HG02571 (cell line): ENCODE measurements at regions not wholly inside any gene's neighbourhood (a gene's known extent, or its start where the extent isn't known, plus 50 kb on each side); places are given as distances from the start of the nearest gene placed in this dataset.

Experiments used
- ATAC-seq: cut with Tn5 transposase; IDR thresholded peaks from one replicate; pipeline ENCODE4 v1.9.1; 2021; ENCODE audit warnings: mild to moderate bottlenecking, moderate library complexity; ENCODE audit not compliant: unreplicated experiment

DNA sequence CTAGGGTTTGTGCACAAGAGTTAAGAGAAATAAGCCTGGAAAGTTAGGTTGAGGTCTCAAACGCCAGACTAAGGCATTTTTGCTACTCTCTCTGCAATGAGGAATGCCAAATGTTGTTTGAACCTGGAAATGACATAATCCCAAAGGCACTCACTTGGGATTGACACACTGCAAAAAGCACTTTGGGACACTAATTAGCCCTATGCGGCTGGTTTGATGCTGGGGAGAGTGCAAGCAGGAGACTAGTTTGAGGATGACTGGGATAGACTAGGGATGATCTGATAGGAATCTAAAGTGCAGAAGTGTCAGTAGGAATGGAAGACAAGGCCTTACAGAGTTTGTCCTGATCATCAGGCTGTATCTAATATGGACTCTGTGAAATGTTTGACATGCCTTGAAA lies 469.0 kb downstream of the SLC4A3 start:
- no peak for ATAC-seq

DNA sequence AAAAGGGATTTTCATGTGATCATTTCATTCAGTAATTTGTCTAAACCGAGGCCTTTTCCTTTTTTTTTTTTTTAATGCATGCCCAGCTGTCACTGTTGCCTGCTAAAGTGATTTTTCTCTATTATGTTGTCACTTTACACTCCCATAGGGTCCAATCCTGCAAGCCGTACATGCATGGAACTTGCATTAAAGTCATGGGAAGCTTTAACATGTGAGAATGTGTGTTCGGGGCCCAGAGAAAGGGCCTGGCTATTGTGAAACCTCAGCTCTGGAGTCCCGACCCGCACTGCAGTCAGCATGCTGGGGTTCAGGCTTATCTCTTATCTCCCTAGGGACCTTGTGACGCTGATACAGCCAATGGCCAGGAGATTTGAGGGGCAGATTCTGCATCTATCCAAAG lies 474.6 kb downstream of the SLC4A3 start:
- no peak for ATAC-seq

DNA sequence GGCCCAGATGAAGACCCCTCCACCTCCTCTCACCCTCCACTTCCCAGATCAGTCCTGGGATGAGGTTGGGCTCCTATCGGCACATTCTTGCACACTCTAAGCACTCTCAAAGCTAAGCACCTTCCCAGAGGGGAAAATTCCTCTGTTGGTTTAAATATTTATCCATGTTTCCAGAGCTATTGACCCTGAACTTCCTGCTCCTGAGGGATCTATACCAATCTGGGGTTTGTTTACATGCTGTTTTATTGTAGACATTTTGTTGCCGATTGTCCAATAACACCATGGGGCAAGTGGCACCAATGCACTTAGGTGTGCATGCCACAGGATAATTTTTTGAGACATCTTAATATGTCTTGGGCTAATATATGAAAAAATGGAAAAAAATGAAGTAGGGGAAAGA lies 476.2 kb downstream of the SLC4A3 start:
- ATAC-seq = no peak

DNA sequence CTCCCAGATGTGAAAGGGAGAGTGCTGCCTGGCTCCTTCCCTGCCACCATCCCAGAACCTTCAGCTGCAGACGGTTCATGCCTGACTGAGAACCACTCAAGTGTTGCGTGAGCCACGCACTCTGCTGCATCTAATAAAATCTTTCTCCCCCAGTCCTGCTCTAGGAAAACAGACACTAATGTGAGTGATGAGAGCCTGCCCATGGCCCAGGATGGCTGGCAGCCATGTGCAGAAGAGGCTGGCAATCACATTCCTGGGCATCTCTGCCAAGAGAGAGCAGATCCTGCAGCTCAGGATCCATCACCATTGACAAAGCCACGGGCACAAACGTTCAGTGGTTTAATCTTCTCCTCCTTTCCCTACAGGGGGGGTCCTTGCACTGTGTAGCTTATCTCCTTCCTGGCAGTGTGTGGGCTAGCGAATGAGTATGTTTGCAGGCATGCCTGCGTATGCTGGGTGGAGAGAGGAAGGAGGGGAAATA lies 477.5 kb downstream of the SLC4A3 start:
- no peak for ATAC-seq

DNA sequence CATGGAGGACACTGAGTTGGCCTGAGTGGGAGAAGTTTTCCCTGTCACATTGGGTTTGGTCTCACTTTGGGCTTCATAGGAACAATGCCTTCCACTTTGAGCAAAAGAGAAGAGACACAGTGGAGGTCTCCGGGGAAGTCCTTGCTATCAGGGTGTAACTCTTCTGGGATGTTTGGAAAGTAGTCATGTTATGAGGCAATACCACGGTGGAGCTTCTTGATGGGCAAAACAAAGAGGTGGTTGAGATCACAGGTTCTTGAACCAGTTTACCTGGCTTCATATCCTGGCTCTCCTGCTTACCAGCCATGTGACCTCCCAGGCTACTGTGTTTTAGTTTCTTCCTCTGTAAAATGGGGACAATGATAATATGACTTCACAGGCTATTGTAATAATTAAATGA lies 478.6 kb downstream of the SLC4A3 start:
- ATAC-seq = no peak

DNA sequence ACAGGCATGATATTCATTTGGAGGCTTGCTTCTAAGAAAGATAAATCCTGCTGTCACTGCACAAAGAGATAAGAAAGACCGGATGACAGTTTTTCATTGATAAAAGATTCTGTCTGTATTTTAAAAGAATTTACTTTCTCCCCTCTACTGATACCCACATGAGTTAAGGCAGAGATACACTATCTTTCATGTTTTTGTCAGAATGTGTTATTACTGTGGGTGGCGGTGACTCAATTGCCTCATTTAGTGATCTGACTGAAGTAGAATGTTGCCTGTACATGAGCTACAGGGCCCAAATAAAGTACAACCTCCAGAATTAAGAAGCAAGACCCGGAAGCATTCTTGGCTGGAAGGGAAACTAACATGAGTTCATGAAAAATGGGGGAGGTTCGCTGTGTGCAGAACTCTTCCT lies 480.0 kb downstream of the SLC4A3 start:
- no peak for ATAC-seq

DNA sequence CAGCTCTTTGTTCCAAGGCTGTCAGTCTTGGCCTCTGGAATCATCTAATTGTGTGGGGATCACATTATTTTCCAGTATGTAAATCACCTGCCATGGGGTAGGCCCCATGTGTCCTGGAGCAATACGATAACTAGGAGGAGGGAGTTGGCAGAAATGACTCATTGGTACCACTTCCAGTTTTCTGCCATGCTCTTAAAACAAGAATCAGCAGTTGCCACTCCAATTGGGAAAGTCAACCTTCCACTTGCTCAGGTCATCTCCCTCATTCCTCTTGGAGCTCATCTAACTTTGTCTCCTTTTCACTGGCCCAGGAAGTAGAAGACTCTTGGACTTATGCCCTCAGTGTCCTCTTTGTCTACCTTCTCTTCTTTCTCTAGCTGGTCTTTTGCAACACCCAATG lies 487.0 kb downstream of the SLC4A3 start:
- ATAC-seq = no peak

DNA sequence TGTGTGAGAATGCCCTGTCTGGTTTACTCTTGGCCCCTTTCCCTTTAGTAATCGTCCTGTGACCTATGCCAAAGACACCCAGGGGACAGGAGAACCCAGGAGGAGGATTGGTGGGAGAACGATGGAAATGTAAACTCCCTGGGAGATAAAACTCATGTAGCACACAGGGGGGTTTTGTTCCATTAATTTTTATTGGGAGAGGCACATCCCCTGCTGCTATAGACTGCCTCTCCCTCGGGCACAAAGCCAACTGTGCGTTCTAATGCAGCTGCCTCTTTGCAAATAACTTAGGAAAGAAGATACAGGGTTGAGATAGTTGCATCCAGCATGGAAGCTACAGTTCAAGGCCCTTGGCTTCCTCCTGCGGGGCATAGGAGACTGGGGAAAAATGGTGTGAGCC lies 489.6 kb downstream of the SLC4A3 start:
- ATAC-seq = no peak

DNA sequence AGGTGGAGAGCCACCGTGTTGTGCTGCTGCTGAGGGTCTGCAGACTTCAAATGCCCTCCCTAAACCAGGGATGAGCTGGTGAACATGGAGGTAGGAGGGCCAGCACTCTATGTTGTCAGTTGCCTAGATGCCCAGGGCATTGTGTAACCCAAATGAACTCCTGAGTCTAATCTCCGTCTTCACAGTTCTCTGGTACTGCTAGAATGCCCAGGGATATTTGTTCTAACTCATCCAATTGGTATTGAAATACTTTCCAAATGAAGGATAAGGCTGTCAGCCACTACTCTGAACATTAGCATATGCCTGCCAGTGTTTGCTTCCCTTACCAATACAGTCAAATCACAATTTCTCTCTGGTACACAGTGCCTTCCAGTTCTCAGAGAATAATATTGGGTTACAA lies 492.6 kb downstream of the SLC4A3 start:
- no peak for ATAC-seq

DNA sequence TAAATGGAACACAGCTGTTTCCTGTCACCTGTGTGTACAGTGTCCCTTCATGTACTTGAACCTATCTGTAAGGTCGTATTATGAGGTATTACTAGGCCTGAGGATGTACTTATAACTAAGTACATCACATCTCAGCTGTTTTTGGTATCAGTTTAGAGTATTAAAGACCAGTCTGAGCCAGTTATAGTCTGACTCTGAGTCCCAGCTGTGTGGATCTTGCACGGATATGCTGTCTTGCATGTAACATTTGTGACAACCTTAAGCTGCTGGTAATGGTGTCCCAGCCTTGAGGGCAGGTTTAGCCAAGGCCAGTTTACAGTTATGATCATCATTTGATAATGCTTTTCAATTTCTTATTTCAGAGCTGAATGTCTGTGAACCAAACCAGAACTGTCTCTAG lies 496.3 kb downstream of the SLC4A3 start:
- no peak for ATAC-seq

DNA sequence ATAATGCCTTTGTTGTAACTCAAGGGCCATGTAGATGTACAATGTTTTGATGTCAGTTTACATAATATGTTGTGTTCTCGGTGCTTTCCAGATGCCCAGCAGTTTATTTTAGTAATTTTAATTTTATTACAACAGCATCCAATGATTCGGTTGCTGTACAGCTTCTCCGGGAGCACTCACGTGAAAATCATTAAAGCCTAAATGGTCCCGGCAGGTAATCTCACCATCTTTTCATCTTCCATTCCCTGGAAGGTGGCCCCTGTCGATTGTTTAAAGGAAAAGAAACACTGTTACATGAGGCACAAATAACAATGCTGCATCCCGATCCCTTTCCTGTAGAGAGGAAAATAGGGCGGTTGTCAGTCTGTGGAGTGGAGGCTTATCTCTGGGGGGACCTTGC lies 498.1 kb downstream of the SLC4A3 start:
- ATAC-seq = no peak

DNA sequence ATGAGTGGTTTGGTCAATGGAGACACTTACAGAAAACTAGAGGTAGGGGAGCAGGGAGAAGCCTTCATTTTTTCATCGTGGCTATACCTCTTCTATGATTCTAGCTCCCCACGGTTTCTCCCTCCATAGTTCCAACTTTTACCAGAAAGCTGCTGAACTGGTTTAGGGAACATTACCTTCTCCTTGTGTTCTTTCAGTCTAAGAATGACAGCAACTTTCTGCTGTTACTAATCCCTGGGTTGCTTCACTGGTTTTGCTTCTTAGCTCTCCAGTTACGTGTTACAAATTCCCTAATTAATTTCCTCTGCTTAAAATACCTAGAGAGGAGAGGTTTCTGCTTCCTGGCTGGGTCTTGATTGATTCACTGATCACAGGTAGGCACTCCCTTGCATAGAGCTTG lies 499.9 kb downstream of the SLC4A3 start:
- no peak for ATAC-seq

DNA sequence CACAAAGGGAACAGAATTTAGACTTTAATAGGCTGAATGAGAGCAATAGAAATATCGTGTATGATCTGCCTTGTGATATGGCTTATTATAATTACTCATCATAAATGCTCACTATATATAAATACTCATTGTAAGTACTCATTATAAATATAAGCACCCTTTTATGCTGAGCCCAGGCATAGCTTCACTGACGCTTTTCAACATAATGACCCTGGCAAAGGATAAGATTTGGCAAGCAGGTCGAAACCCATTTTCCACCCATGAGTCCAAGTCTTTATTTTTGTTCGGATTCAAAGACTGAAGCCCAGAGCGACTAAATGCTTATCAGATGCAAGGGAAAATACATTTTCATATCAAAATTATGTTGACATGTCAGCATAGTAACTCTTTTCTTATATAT lies 500.4 kb downstream of the SLC4A3 start:
- no peak for ATAC-seq

DNA sequence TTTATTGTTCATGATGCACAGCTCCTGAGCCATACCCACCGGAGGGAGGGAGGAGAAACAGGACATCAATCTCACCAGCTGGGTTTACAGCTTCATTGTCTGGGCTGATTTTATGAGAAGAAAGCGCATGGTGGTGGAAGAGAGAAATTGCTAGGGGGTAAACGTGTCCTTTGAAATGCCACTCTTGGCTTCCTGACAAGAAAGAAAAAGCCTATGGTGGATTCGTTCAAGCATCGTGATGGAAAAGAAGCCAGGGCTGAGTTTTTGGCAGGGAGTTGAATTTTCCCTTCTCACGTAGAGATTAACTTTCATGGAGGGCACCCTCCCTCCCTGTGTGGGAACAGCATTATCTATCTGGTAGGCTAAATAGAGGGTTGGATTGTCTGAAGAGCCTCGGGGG lies 502.0 kb downstream of the SLC4A3 start:
- no peak for ATAC-seq

DNA sequence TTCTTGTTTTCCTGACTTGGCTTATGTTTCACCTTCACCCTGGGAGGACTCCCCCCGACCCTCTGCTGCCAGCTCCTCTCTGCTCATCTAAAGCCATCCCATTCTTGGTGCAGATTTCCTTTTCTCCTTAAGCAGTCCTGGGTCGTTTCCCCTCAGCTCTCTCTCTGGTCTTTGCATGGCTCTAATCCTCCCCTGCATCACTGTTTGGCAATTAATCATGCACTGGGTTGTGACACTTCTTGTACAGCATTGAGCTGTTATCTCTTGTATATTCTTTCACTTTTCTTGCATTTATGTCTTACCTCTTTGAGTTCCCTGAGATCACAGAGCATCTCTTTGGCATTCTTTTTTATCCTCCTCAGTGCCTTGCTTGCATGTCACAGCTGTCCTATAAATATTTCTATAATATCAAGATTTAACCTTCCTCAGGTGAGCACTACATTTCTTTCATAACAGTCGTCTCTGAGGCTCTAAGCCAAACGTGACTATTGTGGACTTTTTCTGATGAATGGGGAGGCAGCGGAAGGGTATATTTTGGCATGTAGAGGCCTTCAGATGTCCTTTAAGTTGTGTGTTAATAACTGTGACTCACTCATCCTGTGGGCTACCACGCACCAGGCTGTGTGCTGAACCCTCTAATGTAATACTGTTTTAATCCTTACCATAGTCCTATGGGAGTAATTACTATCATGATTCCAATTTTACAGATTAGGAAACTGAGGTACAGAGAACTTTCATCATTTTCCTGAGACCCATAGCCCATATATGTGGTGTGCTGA lies 507.5 kb downstream of the SLC4A3 start:
- no peak for ATAC-seq

DNA sequence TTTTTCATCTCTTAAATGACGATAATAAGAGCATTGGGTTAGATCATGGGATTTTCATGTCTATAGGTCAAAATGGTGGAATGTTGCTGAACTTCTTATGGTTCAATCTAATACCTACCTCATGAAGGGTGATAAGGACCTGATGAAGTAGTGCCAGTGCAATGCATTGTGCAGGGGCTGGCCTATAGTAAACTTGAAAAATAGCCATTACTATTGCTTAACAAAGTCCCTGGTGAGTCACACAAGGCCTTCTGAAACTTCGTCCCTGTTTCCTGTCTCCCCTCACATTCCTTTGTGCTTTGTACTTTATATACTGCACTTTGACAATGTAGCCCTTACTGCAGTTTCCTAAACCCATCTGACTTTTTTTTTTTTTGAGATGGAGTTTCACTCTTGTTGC lies 515.9 kb downstream of the SLC4A3 start:
- ATAC-seq = no peak

DNA sequence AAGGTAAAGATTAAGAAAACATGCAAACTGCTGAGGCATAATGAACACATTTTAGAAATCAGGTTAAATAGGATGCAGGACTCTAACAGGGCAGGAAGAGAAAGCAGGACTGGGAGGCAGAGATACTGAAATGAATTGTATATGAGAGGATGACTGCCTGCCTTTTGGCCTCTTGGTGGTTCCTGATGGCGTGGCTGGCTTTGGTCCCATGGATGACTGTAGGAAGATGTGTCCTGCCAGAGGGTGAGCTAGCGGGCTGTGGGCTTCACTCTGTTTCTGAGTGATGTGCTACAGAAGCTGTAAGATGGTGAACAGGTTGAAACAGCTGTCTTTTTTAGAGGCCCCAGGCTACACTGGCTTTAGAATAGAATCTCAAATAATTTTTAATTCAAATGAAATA lies 517.0 kb downstream of the SLC4A3 start:
- ATAC-seq = no peak

DNA sequence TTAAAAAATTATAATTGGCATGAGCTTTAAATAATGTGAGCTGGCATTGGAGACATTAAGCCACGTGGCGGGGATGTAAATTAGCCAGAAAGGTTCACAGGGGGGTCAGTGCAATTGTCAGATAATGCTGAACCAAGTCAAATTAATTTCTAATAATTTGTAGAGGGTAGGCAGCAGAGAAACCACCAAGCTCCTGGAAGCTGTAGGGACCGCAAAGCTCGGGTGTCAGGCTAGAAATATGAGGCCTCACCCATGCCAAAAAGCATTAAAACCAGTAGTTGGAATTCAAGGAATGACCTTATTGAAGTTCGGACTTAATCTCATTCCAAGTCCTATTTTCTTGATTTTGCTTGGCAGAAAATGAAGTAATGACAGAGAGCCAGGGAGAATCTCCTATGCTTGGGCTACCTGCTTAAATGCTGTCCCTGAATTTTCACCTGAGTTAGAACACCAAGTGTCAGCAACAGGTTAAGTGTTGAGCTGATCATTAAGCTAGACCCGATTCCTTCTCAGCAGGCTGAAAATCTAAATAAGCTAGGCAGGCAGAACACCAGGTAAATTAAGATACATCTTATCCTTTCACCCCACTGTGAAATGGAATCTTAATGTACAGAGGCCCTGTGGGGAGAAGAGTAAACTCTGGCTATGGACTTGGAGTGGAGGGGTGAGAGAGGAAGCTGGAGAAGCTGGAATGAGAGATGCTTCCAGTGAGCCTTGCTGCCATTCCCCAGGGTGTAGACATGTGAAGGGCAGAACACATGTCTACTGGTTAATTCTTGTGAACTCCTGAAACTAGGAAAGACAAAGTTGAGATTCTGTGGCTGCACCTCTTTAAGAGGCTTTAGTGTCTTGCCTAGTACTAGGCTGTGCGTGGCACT lies 520.0 kb downstream of the SLC4A3 start:
- ATAC-seq = no peak

DNA sequence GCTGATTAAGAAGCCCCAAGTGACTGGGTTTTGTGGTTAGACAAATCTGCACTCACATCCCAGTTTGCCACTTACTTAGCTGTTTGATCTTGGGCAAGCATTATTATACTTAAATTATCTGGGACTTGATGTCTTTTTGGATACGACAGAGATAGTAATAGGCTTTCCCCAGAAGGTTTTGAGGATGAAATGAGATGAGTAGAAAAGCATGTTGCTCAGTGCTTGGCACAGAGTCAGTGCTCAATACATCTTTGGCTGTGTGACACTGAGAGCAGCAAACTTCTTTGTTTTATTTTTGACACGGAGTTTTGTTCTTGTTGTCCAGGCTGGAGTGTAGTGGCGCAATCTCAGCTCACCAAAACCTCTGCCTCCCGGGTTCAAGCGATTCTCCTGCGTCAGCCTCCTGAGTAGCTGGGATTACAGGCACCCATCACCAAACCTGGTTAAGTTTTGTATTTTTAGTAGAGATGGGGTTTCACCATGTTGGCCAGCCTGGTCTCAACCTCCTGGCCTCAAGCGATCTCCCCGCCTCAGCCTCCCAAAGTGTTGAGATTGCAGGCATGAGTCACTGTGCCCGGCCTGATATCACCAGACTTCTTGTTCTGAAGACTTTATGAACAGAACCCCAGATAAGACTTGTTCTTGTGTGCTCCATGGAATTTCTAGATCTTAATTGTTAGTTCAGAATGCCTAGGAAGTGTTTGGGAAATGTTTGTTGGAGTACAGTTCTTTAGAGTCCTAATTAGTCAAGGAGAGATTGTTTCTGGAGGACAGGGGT lies 521.2 kb downstream of the SLC4A3 start:
- ATAC-seq = no peak

DNA sequence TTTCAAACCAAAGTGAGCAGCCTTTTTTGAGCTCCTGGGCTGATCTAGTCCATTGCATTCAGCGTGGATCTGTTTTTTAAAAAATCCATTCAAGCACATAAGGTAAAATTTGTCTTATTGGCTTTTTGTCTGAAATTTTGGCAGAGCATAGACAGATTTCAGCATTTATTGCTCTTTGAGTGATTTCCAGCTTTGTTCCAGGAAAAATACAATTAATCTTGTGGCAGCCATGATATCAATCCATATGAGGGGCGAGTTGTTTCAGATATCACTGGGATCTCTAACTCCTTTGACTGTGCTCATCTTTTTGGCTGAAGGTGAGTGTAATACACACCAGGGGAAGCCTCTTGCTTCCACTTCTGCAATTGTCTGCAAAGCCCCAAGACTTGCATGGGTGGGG lies 523.9 kb downstream of the SLC4A3 start:
- no peak for ATAC-seq

DNA sequence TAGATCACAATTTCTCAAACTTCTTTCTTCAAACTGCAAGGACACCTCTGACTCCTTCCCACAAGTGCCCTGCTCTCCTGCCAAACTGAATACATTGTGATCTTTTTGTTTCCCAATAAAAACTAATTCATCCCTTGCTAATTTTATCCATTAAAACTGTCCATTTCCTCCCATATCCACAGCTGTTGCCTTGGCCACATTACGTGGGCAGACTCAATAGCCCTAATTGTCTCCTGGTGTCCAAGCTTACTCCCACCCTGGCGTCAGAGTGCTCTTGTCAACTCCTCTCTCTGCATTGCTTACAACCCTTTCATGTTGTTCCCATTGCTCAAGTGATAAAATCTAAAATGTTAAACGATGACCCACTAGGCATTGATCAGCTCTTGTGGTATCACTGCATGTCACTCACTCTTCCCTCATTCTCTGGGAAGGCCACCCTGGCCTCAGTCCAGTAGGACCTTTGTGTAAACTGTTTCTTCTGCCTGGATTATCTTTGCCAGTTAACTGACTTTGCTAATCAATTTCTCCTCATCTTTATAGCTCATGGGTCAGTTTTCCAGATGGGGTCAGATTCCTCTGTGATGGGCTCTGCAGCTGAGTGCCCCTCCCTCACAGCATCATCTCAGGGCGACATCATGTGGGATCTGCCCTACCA lies 525.0 kb downstream of the SLC4A3 start:
- no peak for ATAC-seq
